WTC11 (cell line): ENCODE measurements at regions not wholly inside any gene's neighbourhood (a gene's known extent, or its start where the extent isn't known, plus 50 kb on each side); places are given as distances from the start of the nearest gene placed in this dataset.

ENCODE experiments used
- ATAC-seq: fragments of 200-7000 bp; cut with Tn5 transposase; 2 replicates; pipeline ENCODE4 v1.10.0; 2021; ENCODE audit warnings: mild to moderate bottlenecking, moderate library complexity
- CTCF ChIA-PET: fragments of 300-600 bp; sonication (Branson Sonifier 250); formaldehyde crosslinking; loops from one replicate; lab custom pipeline; 2021; ENCODE audit warnings: antibody characterized with exemption; lab: Charles Lee
- POLR2A ChIA-PET: fragments of 350-600 bp; sonication (Branson Sonifier 250); formaldehyde crosslinking; loops from one replicate; lab custom pipeline; 2021; ENCODE audit warnings: antibody characterized with exemption; lab: Charles Lee
- DNase-seq: peaks from one replicate; pipeline ENCODE4 v3.0.0; 2021; ENCODE audit warnings: low spot score
- H3K27ac Mint-ChIP-seq: 2 replicates; pipeline ENCODE4 v1.8.0; 2021; ENCODE audit warnings: mixed read lengths
- H3K27me3 Mint-ChIP-seq: 2 replicates; pipeline ENCODE4 v1.8.0; 2021; ENCODE audit warnings: low read depth, mild to moderate bottlenecking, moderate library complexity, mixed read lengths
- H3K36me3 Mint-ChIP-seq: 2 replicates; pipeline ENCODE4 v1.8.0; 2021; ENCODE audit warnings: mixed read lengths
- H3K4me1 Mint-ChIP-seq: 2 replicates; pipeline ENCODE4 v1.8.0; 2022; ENCODE audit warnings: mixed read lengths
- H3K4me3 Mint-ChIP-seq: 2 replicates; pipeline ENCODE4 v1.8.0; 2021; ENCODE audit warnings: mild to moderate bottlenecking, moderate library complexity, mixed read lengths
- H3K9me3 Mint-ChIP-seq: 2 replicates; pipeline ENCODE4 v1.8.0; 2021; ENCODE audit warnings: mixed read lengths
- AFF4 ChIP-seq: sonication (generic); formaldehyde crosslinking; IDR thresholded peaks from 2 replicates; pipeline ENCODE4 v1.8.1; 2023; ENCODE audit warnings: mild to moderate bottlenecking, missing genetic modification reagents, borderline replicate concordance
- ATF6 ChIP-seq: sonication (generic); formaldehyde crosslinking; IDR thresholded peaks from 2 replicates; pipeline ENCODE4 v1.8.1; 2023; ENCODE audit warnings: mild to moderate bottlenecking, missing genetic modification reagents
- CREB1 ChIP-seq: sonication (generic); formaldehyde crosslinking; IDR thresholded peaks from 2 replicates; pipeline ENCODE4 v1.8.0; 2023; ENCODE audit warnings: mild to moderate bottlenecking, missing genetic modification reagents
- ESRRA ChIP-seq: sonication (generic); formaldehyde crosslinking; IDR thresholded peaks from 2 replicates; pipeline ENCODE4 v1.8.1; 2022; ENCODE audit warnings: mild to moderate bottlenecking, missing genetic modification reagents, borderline replicate concordance
- ETV6 ChIP-seq: sonication (generic); formaldehyde crosslinking; IDR thresholded peaks from 2 replicates; pipeline ENCODE4 v1.8.1; 2022; ENCODE audit warnings: mild to moderate bottlenecking, missing genetic modification reagents
- GRHL2 ChIP-seq: fragments of 250-450 bp; sonication (Bioruptor Pico); IDR thresholded peaks from 2 replicates; pipeline ENCODE4 v1.8.0; 2022; ENCODE audit warnings: mild to moderate bottlenecking, moderate library complexity; ENCODE audit not compliant: insufficient replicate concordance, severe bottlenecking
- HMGA2 ChIP-seq: fragments of 250-450 bp; sonication (Bioruptor Pico); IDR thresholded peaks from 2 replicates; pipeline ENCODE4 v1.4.0; 2021; ENCODE audit warnings: mild to moderate bottlenecking, moderate library complexity
- IRF1 ChIP-seq: sonication (generic); formaldehyde crosslinking; IDR thresholded peaks from 2 replicates; pipeline ENCODE4 v1.8.0; 2023; ENCODE audit warnings: missing genetic modification reagents
- MAX ChIP-seq: sonication (generic); formaldehyde crosslinking; IDR thresholded peaks from 2 replicates; pipeline ENCODE4 v1.8.0; 2022; ENCODE audit warnings: mild to moderate bottlenecking, missing genetic modification reagents
- NFATC4 ChIP-seq: fragments of 250-450 bp; sonication (Bioruptor Pico); IDR thresholded peaks from 2 replicates; pipeline ENCODE4 v1.9.0; 2021; ENCODE audit warnings: mild to moderate bottlenecking
- NFYB ChIP-seq: sonication (generic); formaldehyde crosslinking; conservative IDR thresholded peaks from 2 replicates; pipeline ENCODE4 v1.8.0; 2022; ENCODE audit warnings: low read depth, missing genetic modification reagents
- SOX15 ChIP-seq: fragments of 250-450 bp; sonication (Bioruptor Pico); IDR thresholded peaks from 2 replicates; pipeline ENCODE4 v1.9.0; 2021; ENCODE audit warnings: mild to moderate bottlenecking
- SP1 ChIP-seq: sonication (generic); formaldehyde crosslinking; conservative IDR thresholded peaks from 2 replicates; pipeline ENCODE4 v1.8.1; 2022; ENCODE audit warnings: missing genetic modification reagents
- STAT6 ChIP-seq: sonication (generic); formaldehyde crosslinking; conservative IDR thresholded peaks from 2 replicates; pipeline ENCODE4 v1.8.1; 2023; ENCODE audit warnings: mild to moderate bottlenecking, low read depth, missing genetic modification reagents, moderate library complexity
- TEAD1 ChIP-seq: sonication (generic); formaldehyde crosslinking; IDR thresholded peaks from 2 replicates; pipeline ENCODE4 v1.8.0; 2022; ENCODE audit warnings: mild to moderate bottlenecking, missing genetic modification reagents
- TEAD4 ChIP-seq: sonication (generic); formaldehyde crosslinking; IDR thresholded peaks from 2 replicates; pipeline ENCODE4 v1.8.0; 2022; ENCODE audit warnings: mild to moderate bottlenecking, missing genetic modification reagents
- TP53 ChIP-seq: sonication (generic); formaldehyde crosslinking; IDR thresholded peaks from 2 replicates; pipeline ENCODE4 v1.8.1; 2023; ENCODE audit warnings: mild to moderate bottlenecking, missing genetic modification reagents
- ZBTB43 ChIP-seq: sonication (generic); formaldehyde crosslinking; IDR thresholded peaks from 2 replicates; pipeline ENCODE4 v1.8.1; 2023; ENCODE audit warnings: mild to moderate bottlenecking, missing genetic modification reagents
- ZNF219 ChIP-seq: sonication (generic); formaldehyde crosslinking; IDR thresholded peaks from 2 replicates; pipeline ENCODE4 v1.8.0; 2023; ENCODE audit warnings: missing genetic modification reagents, mild to moderate bottlenecking, borderline replicate concordance
- ZNF317 ChIP-seq: sonication (generic); formaldehyde crosslinking; IDR thresholded peaks from 2 replicates; pipeline ENCODE4 v1.8.1; 2023; ENCODE audit warnings: low read depth, mild to moderate bottlenecking, moderate library complexity, missing genetic modification reagents, borderline replicate concordance
- ZNF396 ChIP-seq: fragments of 250-450 bp; sonication (Bioruptor Pico); IDR thresholded peaks from 2 replicates; pipeline ENCODE4 v1.8.0; 2021; ENCODE audit warnings: mild to moderate bottlenecking, moderate library complexity, borderline replicate concordance
- ZNF416 ChIP-seq: fragments of 250-450 bp; sonication (Bioruptor Pico); IDR thresholded peaks from 2 replicates; pipeline ENCODE4 v1.9.0; 2021; ENCODE audit warnings: mild to moderate bottlenecking, inconsistent platforms

GRCh38 chr12:4135919-4136605 lies 137.5 kb upstream of the CCND2 start:
- H3K4me1 Mint-ChIP-seq = peaks cover 74% of the 10 kb centered on the region
- peak; percentile 30; the same call in 1 of the 2 replicates for TF ChIP-seq MAX (CRISPR knock-in tag)
- no peak for TF ChIP-seq AFF4 (CRISPR knock-in tag)
- no peak for ATAC-seq
- ChIA-PET POLR2A (interaction anchor here (0.6 to 1.4 kb wide), 2 partner anchors 133 to 148 kb away, joined by 4 to 7 read pairs; no protein-coding TSS in a partner anchor), CTCF (interaction anchor here (3.1 to 4.2 kb wide), 3 partner anchors 28 to 140 kb away, joined by 13 to 31 read pairs (median 16); no protein-coding TSS in a partner anchor)
- no peaks in the 10 kb centered on the region for H3K27me3 Mint-ChIP-seq
- H3K9me3 Mint-ChIP-seq = no peaks in the 10 kb centered on the region
- H3K27ac Mint-ChIP-seq = peak overlapping the region; percentile 97
- peak overlapping the region; percentile 55; the same call in 1 of the 2 replicates for H3K4me3 Mint-ChIP-seq
- DNase-seq = no peak
- H3K36me3 Mint-ChIP-seq = peaks cover 8% of the 10 kb centered on the region; the same call in 1 of the 2 replicates

- Mint-ChIP-seq H3K27ac (peak overlapping the region; percentile 97), H3K27me3 (no peaks in the 10 kb centered on the region), H3K36me3 (peaks cover 8% of the 10 kb centered on the region; the same call in 1 of the 2 replicates), H3K4me3 (peak overlapping the region; percentile 55), H3K4me1 (peaks cover 67% of the 10 kb centered on the region), H3K9me3 (no peaks in the 10 kb centered on the region)
- ChIA-PET POLR2A (interaction anchor here (0.9 to 3.3 kb wide), 13 partner anchors 19 to 251 kb away, joined by 3 to 45 read pairs (median 4); partner anchors contain the start of gene CCND2), CTCF (interaction anchor here (1.0 to 4.2 kb wide), 10 partner anchors 11 to 251 kb away, joined by 3 to 31 read pairs (median 10); partner anchors contain the start of gene CCND2)
- DNase-seq = peak; percentile 82
- peak; percentile 75 for ATAC-seq
- TF ChIP-seq ZNF317 = no peak
- TF ChIP-seq NFYB (CRISPR knock-in tag) = peak; percentile 56
- no peak for TF ChIP-seq ESRRA
- no peak for TF ChIP-seq ATF6
- 0 out of 2 replicates have a peak, but pooled peaks have one; percentile 50 for TF ChIP-seq TEAD4
- no peak for TF ChIP-seq ZNF416 (CRISPR knock-in tag)
- peak; percentile 56; the same call in 1 of the 2 replicates for TF ChIP-seq ETV6
- no peak for TF ChIP-seq GRHL2
- TF ChIP-seq STAT6 (CRISPR knock-in tag) = no peak
- no peak for TF ChIP-seq CREB1 (CRISPR knock-in tag)
- no peak for TF ChIP-seq ZNF219 (CRISPR knock-in tag)
- TF ChIP-seq SOX15 = no peak
- TF ChIP-seq ZBTB43 (CRISPR knock-in tag) = no peak
- no peak for TF ChIP-seq IRF1 (CRISPR knock-in tag)
- TF ChIP-seq HMGA2 (CRISPR knock-in tag) = no peak
- TF ChIP-seq NFATC4 (CRISPR knock-in tag) = no peak
- TF ChIP-seq TP53 = no peak
- TF ChIP-seq ZNF396 (CRISPR knock-in tag) = no peak
- peak; percentile 19; the same call in 1 of the 2 replicates for TF ChIP-seq TEAD1
- TF ChIP-seq SP1 = peak; percentile 51; the same call in 1 of the 2 replicates
Measured at GRCh38 chr12:4134448-4135263, 138.9 kb upstream of the CCND2 start.
